ENCODE measurements at regions not wholly inside any gene's neighbourhood (a gene's known extent, or its start where the extent isn't known, plus 50 kb on each side); places are given as distances from the start of the nearest gene placed in this dataset.

DNA sequence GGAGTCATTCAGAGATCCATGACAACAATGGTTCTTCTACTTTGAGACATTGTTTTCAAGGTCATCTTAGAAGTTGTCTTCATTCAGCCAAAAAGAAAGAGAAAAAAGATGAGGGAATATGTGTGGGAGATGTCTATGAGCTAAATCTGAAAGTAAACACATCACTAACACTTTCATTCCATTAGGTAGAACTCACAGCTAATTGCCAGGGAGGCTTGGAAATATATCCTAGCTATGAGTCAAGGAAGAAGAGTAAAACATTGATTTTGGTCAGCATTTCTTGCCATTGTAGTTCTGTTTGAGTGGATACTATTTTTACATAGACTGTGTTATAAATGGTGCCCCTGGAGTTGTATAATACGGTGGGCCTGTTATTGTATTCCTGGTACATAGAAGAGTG is 316.4 kb upstream of the MYOCD start:
- TF ChIP-seq, protein P1, sequence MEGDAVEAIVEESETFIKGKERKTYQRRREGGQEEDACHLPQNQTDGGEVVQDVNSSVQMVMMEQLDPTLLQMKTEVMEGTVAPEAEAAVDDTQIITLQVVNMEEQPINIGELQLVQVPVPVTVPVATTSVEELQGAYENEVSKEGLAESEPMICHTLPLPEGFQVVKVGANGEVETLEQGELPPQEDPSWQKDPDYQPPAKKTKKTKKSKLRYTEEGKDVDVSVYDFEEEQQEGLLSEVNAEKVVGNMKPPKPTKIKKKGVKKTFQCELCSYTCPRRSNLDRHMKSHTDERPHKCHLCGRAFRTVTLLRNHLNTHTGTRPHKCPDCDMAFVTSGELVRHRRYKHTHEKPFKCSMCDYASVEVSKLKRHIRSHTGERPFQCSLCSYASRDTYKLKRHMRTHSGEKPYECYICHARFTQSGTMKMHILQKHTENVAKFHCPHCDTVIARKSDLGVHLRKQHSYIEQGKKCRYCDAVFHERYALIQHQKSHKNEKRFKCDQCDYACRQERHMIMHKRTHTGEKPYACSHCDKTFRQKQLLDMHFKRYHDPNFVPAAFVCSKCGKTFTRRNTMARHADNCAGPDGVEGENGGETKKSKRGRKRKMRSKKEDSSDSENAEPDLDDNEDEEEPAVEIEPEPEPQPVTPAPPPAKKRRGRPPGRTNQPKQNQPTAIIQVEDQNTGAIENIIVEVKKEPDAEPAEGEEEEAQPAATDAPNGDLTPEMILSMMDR (IDR thresholded peaks at IDR 0.05; ENCODE audit: control extremely low read depth, extremely low read depth, low read depth, missing control alignments) = no peak
- POLR2A ChIA-PET = no interaction called here
- no peak for DNase-seq (ENCODE audit: extremely low spot score)
- CTCF ChIA-PET = interaction anchor here (1.2 kb wide), 1 partner anchor 138 kb away, joined by 3 read pairs; no protein-coding TSS in a partner anchor

GRCh38 chr17:12352127-12352526 is 313.6 kb upstream of the MYOCD start:
- POLR2A ChIA-PET = no interaction called here
- no peak for DNase-seq (ENCODE audit: extremely low spot score)
- TF ChIP-seq, protein P1 (IDR thresholded peaks at IDR 0.05; ENCODE audit: control extremely low read depth, extremely low read depth, low read depth, missing control alignments) = no peak
- CTCF ChIA-PET = no interaction called here

GRCh38 chr17:12357600-12357999 is 308.1 kb upstream of the MYOCD start:
- no peak for DNase-seq (ENCODE audit: extremely low spot score)
- ChIA-PET CTCF (interaction anchor here (1.9 kb wide), 1 partner anchor 15 kb away, joined by 6 read pairs; no protein-coding TSS in a partner anchor), POLR2A (no interaction called here)
- TF ChIP-seq, protein P1 (IDR thresholded peaks at IDR 0.05; ENCODE audit: control extremely low read depth, extremely low read depth, low read depth, missing control alignments) = no peak

GRCh38 chr17:12358477-12358876 is 307.2 kb upstream of the MYOCD start:
- ChIA-PET CTCF (interaction anchor here (1.9 kb wide), 1 partner anchor 15 kb away, joined by 6 read pairs; no protein-coding TSS in a partner anchor), POLR2A (no interaction called here)
- DNase-seq (ENCODE audit: extremely low spot score) = no peak
- TF ChIP-seq, protein P1 (IDR thresholded peaks at IDR 0.05; ENCODE audit: control extremely low read depth, extremely low read depth, low read depth, missing control alignments) = no peak

GRCh38 chr17:12362853-12363455 is 302.7 kb upstream of the MYOCD start:
- no peak for DNase-seq (ENCODE audit: extremely low spot score)
- CTCF ChIA-PET = interaction anchor here (0.8 to 1.0 kb wide), 3 partner anchors 10 to 21 kb away, joined by 3 read pairs; no protein-coding TSS in a partner anchor
- POLR2A ChIA-PET = no interaction called here
- TF ChIP-seq, protein P1 (IDR thresholded peaks at IDR 0.05; ENCODE audit: control extremely low read depth, extremely low read depth, low read depth, missing control alignments) = no peak

DNA sequence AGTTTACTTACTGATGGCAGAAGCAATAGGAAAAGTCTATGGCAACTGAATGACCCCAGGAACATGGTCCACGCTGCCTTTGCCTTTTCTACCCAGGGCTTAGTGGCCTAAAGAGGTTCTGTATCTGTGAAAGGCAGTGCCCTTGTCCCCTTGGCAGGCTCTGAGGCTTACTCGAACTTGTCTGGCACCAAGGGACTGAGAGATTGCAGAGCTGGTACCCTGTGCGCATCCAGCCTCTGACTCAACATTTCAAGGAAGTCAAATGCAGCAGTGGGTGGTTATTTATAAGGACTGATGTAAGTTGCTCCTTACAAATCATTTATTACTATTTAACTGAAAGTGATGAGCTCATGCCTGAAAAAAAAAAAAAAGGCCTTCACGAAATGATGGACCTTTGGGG is 299.9 kb upstream of the MYOCD start:
- DNase-seq (ENCODE audit: extremely low spot score) = no peak
- ChIA-PET CTCF (no interaction called here), POLR2A (no interaction called here)
- TF ChIP-seq, protein P1 (IDR thresholded peaks at IDR 0.05; ENCODE audit: control extremely low read depth, extremely low read depth, low read depth, missing control alignments) = no peak

All from GM10248 (cell line).